HCT116 (cell line): ENCODE measurements at regions not wholly inside any gene's neighbourhood (a gene's known extent, or its start where the extent isn't known, plus 50 kb on each side); places are given as distances from the start of the nearest gene placed in this dataset.

Experiments
- CTCF ChIP-seq, 3 experiments: fragments of 200-600 bp in 1 of 3; sonication (generic) in 1 of 3; IDR thresholded peaks in 2 of 3; conservative IDR thresholded peaks in 1 of 3; 2 replicates each; pipeline ENCODE4 v1.5.1; 2012 to 2017; ENCODE audit warnings: low read depth in 2 of 3, low read length in 2 of 3, antibody characterized with exemption in 1 of 3, borderline replicate concordance in 1 of 3, control low read depth in 1 of 3, mild to moderate bottlenecking in 1 of 3, mixed read lengths in 1 of 3, mixed run types in 1 of 3, moderate library complexity in 1 of 3; ENCODE audit not compliant: insufficient read depth in 1 of 3
- EZH2 ChIP-seq: fragments of 200-600 bp; sonication (generic); IDR thresholded peaks from 2 replicates; pipeline ENCODE4 v1.6.1; 2017; ENCODE audit warnings: antibody characterized with exemption, mixed run types
- EZH2phosphoT487 ChIP-seq: fragments of 200-600 bp; IDR thresholded peaks from 2 replicates; pipeline ENCODE4 v1.6.1; 2018; ENCODE audit warnings: antibody characterized with exemption, borderline replicate concordance
- JUND ChIP-seq: IDR thresholded peaks from 2 replicates; pipeline ENCODE4 v1.6.1; 2012
- MAX ChIP-seq: IDR thresholded peaks from 2 replicates; pipeline ENCODE4 v1.6.1; 2012
- POLR2A ChIP-seq: IDR thresholded peaks from 2 replicates; pipeline ENCODE4 v1.7.0; 2011; ENCODE audit warnings: borderline replicate concordance; ENCODE audit not compliant: insufficient read depth, insufficient read length; ENCODE audit errors: extremely low read depth
- REST ChIP-seq: IDR thresholded peaks from 2 replicates; pipeline ENCODE4 v1.6.1; 2012; ENCODE audit warnings: low read depth
- TCF7L2 ChIP-seq: IDR thresholded peaks from 2 replicates; pipeline ENCODE4 v1.7.0; 2011; ENCODE audit warnings: borderline replicate concordance, inconsistent platforms; ENCODE audit not compliant: insufficient read depth, insufficient read length; ENCODE audit errors: extremely low read depth
- ZNF274 ChIP-seq: fragments of 200-500 bp; sonication (Bioruptor generic); IDR thresholded peaks from 2 replicates; pipeline ENCODE4 v1.6.1; 2014; ENCODE audit warnings: mild to moderate bottlenecking, low read depth, low read length, inconsistent platforms

- no peak for TF ChIP-seq EZH2phosphoT487
- TF ChIP-seq CTCF (IDR thresholded peaks at IDR 0.05 in 2 of 3, conservative IDR thresholded peaks at IDR 0.05 in 1 of 3; ENCODE audit: borderline replicate concordance in 1 of 3, insufficient read depth in 1 of 3, low read depth in 2 of 3, low read length in 2 of 3), result no peak
- no peak for TF ChIP-seq POLR2A
- no peak for TF ChIP-seq JUND
- TF ChIP-seq REST, result no peak
- TF ChIP-seq ZNF274, result no peak
- no peak for TF ChIP-seq MAX
- no peak for TF ChIP-seq EZH2
- no peak for TF ChIP-seq TCF7L2
Measured at GRCh38 chr11:97912629-97913028, 1108.1 kb upstream of the CNTN5 start.
